Left renal pelvis (tissue), 4 donors: ENCODE measurements at regions not wholly inside any gene's neighbourhood (a gene's known extent, or its start where the extent isn't known, plus 50 kb on each side); places are given as distances from the start of the nearest gene placed in this dataset.
A peak's percentile ranks its signal among the peaks of the same experiment; 100 is the strongest.
"Not testable (repeated sequence)": the region's sequence is repeated elsewhere in the genome, so short reads cannot be mapped to it uniquely, and the experiment has no call there.

ENCODE experiments used
- DNase-seq, 4 donors: peaks; one replicate each; pipeline ENCODE4 v3.0.0-alpha.2; 2013; ENCODE audit warnings: low read depth in 4 of 4, low spot score in 3 of 4

DNA sequence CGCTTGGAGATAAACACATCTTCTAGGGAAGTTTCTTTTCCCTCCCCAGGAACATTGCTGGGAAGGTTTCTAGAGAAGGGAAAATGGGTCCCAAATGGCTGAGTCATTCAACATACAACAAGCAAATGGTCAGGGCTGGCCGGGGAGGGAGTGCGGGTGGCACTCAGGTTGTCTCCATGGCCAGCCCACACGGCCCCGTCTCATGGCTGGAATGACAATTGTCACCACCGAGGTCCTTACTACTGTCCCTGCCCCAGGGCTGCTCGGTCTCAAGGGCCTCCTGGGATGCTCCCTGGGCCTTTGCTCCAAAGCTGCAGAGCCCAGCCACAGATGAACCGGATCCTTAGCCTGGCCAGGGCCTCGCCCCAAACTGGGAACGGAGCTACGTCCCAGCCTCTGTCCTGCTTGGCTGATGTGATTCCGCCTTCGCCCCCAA lies 121.9 kb downstream of the FGF18 start:
- no peak for DNase-seq

DNA sequence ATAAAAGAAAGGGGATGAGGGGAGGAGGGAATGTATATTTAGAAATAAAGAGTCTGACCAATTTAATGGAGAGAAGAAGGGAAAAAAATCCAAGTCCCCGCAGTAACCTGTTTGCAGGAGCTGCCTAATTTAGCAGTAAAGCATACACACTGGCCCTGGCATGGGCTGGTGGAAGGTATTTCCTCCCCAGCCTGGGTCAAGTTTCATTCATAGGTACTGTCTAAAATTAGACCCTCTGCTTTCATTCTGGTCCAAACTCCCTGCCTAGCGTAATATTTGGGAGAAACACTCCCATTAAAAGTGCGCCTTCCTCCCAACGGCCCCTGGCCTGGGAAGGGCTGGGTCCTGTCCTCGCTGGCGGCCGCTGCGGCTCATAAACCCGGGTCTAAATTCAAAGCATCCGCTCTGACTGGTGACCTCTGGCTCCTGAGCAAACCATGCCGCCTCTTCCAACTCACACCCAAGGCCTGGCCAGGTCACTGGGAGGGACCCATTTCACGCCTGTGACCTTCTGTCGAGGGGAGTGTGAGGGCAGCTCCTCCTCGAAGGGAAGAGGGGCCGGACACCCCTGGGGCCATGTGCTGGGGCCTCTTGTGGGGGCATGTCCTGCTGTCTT lies 123.2 kb downstream of the FGF18 start:
- peak in 1 of 4 donors; percentile 37 for DNase-seq

DNA sequence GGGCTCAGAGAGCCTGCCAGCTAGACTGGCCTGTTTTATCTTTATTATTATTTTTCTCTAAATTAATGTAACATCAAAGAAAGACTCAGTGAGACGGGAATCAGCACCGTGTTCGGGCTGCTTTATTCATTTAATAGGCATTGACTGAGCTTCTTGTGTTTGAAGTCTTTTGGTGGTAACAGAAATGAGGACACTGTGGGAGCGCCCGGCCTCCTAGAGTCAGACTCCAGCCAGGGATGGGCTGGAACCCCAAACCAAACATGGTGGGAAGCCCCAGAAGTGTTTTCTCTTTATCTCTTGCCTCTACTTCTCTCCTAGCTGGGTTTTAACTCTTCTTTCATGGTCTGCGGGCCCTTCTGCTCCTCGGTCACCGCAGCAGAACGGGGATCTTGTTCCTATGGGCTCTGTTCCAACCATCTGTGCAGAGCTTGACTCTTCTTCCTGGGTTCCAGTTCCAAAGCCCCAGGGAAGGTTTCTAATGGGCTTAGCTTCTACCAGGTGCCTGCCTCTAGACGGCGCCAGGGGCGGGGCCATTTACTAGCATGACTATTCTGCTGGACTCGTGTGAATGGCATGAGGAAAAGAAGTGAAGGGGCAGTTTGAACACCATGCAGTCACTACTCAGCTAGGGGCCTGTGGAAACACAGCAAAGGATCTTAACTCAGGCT lies 123.8 kb downstream of the FGF18 start:
- DNase-seq: no peak

DNA sequence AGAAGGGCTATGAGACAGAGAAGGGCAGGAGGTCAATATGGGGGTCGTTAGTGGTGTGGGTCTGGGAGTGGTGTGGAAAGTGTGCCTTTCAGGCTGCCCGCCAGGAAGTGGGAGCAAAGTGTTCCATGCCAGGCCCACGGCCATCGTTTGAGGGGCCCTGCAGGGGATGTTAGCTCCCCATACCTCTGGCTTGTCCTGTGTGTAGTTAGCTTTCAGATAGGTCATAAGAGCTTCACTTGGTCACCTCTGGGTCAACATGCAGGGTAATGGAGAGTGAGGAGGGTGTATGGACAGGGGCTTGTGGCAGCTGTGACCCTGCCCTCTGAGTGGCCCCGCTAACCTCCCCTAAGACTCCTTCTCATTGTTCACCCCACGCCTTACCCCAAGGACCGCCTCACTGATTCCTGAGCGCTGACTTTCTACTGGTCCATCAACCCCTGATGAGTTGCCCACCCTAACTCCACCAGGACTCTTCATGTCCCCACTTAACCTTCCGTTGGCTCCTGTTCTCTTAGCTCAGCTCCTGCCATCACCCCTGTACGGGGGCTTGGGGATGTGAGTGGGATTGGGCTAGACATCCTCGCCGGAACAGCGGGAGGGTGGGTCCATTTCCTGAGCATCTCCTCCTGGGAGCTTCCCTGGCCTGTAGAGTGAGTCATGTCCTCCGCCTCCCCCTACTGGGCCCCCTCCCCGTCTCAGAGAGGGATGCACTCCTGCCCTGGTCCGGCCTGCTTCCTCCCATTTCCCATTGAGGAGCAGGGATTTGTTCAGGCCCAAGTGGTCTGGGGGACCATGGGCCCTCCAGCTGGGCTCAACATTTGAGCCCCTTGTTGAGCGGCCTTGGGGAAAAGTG lies 125.7 kb downstream of the FGF18 start:
- no peak for DNase-seq

DNA sequence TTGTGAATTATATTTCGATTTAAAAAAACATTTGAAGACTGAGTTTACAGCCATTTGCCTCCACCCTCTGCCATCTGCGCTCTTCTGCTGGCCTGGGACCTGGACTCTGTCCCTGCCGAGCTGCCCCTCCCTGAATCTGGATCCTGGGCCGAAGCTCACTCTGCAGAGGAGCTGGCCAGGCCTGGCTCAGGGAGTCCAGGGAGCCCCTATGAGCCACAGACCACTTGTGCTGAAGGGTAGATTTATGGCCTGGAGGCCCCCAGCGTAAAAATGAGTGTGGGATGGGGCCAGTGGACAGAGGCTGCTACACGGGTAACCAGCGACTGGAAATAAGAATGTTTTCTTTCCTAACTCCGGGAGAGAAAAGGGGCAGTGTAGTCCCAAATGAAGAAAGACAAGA lies 129.8 kb downstream of the FGF18 start:
- DNase-seq: no peak

DNA sequence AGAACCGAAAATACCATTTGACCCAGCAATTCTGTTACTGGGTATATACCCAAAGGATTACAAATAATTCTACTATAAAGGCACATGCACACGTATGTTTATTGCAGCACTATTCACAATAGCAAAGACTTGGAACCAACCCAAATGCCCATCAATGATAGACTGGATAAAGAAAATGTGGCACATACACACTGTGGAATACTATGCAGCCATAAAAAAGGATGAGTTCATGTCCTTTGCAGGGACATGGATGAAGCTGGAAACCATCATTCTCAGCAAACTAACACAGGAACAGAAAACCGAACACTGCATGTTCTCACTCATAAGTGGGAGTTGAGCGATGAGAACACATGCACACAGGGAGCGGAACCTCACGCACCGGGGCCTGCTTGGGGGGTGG lies 134.4 kb downstream of the FGF18 start:
- DNase-seq: not testable (repeated sequence)

DNA sequence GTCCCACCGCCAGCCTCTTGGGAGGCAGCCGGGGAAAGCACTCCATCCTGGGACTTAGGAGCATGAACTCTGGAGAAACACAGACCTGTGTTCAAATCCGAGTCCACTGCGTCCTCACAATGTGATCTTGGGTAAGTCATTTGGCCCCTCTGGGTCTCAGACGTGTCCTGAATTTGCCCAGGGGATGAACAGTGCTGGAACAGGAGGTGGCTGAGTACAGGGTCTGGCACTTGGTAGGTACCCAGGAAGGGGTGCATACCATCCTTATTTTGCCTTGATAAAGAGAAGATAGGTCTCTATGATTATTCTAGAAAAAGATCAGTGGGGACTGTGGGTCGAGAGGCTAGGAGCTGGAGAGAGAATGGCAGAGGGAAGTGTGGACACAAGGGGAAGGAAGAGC lies 135.7 kb downstream of the FGF18 start:
- DNase-seq: no peak

DNA sequence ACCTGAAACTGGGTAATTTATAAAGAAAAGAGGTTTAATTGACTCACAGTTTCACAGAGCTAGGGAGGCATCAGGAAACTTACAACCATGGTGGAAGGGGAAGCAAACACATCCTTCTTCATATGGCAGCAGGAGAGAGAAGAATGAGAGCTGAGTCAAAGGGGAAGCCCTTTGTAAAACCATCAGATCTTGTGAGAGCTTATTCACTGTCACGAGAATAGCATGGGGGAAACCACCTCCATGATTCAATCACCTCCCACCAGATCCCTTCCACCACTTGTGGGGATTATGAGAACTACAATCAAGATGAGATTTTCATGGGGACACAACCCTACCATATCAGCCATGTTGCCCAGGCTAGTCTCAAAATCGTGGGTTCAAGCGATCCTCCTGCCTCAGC lies 143.4 kb downstream of the FGF18 start:
- no peak for DNase-seq

DNA sequence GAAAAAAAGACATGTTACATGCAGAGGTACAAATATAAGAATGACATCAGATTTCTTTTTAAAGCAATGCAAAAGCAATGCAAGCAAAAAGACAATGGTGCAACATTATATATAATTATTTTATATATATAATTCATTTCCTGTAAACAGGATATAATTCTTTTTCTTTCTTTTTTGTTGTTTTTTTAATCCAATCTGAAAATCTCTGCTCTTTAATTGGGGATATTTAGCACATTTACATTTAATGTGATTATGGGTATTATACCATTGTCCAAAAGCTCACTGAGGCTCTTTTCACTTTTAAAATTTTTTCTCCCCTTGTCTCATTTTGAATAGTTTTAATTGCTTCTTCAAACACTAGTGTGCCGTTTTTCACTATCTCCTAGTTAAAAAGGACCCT lies 148.9 kb downstream of the FGF18 start:
- DNase-seq: no peak

DNA sequence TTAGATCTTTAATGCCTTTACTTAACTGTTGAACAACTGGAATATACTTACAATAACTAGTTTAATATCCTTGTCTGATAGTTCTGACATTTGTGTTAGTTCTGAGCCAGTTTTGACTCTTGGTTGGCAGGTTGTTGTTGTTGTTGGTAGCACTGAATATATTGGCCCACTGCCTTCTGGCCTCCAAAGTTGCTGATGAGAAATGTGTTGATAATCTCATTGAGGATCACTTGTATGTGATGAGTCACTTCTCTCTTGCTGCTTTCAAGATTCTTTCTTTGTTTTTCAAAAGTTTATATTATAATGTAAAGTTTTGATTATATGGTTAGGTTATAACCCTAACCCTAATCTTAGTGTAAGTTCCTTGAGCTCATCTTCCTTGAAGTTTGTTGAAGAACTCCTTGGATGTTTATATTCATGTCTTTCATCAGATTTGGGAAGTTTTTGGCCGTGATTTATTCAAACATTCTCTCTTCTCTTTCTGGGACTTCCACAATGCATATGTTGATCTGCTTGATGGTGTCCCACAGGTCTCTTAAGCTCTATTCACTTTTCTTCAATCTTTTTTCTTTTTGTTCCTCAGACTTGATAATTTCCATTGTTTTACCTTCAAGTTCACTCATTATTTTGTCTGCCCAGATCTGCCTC lies 149.7 kb downstream of the FGF18 start:
- no peak for DNase-seq

DNA sequence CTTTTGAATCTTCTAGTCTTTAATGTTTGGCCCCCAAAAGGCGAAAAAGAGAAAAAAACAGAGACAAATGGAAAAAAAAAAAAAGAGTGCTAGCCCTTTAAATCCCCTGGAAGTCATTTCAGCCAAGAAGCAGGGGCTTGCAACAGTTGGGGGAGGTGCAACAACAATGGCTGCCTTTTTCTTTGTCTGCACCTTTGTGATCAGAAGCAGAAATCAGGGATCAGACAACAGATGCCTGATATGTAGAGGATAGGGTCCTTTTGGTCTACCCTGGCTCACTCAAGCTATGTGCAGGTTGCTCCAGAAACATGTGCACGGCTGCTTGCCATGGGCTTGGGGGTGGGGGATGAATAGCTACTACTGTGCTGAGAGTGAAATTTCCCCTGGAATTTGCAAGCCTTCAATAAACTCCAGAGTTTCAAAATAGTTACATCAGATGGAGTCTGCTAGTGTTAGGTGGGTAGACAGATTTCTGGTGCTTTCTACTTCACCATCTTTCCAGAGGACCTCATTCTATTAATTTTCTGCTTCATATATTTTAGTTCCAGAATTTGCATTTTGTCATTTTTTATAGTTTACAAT lies 150.9 kb downstream of the FGF18 start:
- no peak for DNase-seq

DNA sequence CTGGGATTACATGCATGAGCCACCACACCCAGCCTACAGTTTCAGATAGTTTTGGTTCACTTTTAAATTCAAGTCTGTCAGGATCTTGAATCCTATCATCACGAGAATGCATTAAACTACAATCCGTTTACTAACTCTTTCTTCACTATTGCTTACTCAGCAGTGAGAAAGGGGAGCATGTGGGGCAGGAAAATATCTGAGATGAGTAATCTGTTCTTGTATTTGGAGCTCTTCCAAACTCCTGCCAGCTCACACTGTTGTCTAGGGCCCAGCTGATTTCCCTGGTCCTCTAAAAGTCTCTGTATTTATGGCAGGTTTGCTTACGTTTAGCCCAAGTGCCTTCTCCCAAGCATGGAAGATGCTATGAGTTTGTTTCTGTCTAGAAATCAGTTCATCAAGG lies 152.2 kb downstream of the FGF18 start:
- no peak for DNase-seq

DNA sequence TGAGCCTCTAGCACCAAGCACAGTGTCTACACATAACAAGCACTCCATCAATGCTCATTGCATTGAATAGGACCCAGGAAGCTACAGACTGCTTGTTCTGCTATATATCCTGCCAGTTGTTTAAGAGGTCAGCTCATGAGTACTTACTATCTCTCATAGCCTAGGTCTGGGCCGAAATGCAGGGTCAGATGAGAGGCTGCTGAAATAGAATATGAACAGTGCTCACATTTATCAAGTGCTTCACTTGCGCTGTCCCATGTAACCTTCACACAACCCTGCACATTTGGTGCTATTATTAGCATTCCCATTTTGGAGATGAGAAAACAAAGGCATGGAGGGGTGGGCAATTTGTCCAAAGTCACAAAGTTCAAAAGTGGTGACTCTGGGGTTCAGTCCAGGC lies 153.6 kb downstream of the FGF18 start:
- DNase-seq: no peak

DNA sequence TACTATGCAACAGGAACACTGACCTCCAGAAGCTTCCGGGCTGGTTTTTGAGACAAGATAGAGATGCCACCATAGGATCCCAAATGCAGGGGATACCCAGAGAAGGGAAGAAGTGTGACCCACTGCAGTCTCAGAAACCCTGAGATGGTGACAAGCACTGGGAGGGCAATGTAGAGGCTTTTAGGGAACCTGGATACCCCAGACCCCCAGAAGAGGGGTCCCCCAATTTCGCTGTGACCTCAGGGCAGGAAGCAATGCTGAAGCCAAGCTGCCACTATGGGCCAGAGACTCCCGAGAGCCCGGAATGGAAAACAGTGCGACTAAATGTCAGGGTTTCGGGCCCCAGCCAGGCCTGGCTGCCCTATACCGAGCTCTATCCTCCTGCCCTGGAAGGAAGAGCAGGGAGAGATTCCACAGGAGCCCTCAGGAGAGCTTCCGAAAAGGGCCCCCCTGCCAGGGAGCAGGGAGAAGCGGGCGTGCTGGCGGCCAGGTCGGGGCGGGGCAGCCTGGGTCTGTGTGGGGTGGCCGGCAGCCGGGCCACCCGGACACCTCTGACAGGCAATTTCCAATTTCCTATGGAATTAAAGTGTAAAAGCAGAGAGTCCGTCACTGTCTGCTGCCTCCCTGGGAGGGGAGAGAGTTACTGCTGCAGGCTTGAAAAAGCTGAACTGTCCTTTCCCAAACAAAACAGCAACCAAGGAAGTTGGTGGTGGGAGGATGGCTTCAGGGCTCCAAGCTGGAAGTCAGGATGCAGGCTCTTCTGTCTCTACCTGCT lies 154.2 kb downstream of the FGF18 start:
- no peak for DNase-seq

DNA sequence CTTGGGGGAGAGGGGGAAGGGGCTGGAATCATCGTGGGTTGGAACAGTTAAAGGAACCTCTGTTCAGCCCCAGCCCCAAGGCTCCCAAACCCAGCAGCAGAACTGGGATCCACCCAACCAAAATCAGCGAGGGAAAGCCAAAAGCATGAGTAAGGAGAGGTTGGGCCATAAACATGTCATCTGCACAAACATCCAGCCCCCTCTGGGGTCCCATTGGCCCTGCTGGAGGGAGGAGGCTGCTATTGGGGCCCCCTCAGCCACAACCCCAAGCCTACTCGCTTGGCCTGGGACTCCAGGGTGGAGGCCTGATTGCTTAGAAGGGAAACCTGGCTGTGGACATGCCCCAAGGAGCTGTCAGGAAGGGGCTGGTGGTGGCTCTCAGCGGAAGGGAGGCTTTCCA lies 154.9 kb downstream of the FGF18 start:
- no peak for DNase-seq

DNA sequence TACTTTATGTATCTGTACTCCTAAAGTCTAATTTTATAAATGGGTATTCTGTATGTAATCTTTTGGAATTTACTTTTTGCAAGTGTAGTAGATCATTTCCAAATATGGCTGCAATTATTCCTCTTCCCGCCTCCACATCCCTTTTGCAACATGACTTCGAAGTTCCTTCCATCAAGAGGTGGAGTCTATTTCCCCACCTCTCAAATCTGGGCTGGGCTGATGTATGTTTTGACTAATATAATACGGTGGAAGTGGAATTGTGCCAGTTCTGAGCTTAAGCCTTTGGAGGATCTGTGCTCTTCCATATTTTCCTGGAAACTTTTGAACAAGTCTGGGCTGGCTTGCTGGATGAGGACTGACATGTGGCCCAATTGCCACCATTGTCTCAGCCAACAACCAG lies 155.9 kb downstream of the FGF18 start:
- no peak for DNase-seq

DNA sequence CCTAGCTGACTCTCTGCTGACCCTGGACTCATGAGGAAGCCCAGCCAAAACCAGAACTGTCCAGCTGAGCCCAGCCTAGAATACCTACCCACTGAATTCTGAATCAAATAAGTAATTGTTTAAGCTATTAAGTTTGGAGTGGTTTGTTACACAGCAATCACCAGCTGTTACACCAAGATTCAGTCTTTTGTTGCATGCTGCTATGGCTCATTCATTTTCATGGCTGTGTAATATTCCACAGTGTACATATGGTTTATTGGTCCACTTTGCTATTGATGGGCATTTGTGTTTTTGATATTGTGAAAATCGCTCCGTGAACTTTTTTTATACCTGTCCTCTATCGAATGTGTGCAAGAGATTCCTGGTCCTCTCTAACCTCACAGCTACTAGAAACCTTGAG lies 156.4 kb downstream of the FGF18 start:
- no peak for DNase-seq

DNA sequence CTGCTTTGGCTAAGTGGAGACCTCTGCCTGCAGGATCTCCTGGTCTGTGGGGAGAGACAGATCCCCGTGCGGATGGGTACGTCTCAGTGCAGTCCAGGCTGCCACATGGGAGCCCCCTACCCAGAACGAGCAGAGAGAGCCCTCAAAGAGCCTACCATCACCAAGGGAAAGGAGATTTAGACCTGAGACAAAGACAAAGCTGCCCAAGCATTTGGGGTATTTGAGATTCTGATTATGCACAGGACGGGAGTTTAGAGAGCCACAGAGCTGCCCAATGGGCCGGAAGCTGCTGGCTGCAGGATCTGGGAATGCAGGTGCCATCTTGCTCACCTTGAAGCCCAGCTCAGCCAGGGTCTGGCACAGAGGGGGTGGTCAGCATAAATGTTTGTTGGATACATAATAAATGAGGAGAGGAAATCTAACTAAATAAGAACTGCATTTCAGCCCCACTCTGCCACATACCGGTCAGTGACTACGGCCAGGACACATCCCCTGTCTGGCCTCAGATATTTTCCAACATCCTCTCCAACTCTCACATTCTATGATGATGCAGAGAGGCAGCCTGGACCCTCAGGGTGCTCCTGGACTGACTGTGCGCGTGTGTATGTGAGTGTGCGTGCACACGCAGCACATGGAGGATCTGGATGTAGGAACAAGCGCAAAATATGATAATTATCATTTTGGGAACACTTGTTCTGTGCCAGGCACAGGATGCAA lies 157.8 kb downstream of the FGF18 start:
- no peak for DNase-seq

DNA sequence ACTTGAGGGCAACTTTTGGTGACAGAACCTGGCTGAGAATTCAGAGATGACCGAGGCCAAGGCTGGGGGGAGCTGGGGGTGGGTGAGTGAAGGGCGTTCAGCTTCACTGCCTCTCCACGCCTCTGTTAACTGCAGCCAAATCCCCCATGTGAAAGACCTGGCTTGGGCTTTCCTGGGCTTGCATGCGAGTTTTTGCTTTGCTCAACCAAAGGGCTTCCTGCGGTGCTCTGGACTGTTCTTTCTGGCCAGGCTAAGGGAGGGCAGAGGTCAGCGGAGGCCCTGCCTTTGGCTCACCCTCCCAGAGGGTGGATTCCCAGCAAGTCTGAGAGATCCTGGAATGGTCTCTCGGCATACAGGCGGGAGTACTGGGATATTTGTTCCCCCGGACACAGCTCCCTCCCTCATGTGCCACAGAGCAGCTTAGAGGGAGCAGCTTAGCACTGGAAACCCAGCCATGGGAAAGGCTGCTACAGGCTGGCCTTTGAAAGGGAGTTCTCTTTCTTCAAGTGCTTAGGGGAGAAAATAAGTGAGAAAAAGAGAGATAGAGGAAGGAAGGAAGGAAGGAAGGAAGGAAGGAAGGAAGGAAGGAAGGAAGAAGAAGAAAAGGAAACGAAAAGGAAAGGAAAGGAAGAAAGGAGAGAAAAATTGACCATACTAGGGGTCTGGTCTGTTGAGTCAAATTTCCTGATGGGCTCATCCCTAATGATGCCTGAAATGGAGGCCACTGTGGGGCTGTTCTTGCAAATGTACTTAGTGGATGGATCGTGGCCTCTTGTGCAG lies 158.8 kb downstream of the FGF18 start:
- no peak for DNase-seq
